ENCODE measurements at regions not wholly inside any gene's neighbourhood (a gene's known extent, or its start where the extent isn't known, plus 50 kb on each side); places are given as distances from the start of the nearest gene placed in this dataset.
"Not testable (repeated sequence)": the region's sequence is repeated elsewhere in the genome, so short reads cannot be mapped to it uniquely, and the experiment has no call there.

- TF ChIP-seq, protein P1, sequence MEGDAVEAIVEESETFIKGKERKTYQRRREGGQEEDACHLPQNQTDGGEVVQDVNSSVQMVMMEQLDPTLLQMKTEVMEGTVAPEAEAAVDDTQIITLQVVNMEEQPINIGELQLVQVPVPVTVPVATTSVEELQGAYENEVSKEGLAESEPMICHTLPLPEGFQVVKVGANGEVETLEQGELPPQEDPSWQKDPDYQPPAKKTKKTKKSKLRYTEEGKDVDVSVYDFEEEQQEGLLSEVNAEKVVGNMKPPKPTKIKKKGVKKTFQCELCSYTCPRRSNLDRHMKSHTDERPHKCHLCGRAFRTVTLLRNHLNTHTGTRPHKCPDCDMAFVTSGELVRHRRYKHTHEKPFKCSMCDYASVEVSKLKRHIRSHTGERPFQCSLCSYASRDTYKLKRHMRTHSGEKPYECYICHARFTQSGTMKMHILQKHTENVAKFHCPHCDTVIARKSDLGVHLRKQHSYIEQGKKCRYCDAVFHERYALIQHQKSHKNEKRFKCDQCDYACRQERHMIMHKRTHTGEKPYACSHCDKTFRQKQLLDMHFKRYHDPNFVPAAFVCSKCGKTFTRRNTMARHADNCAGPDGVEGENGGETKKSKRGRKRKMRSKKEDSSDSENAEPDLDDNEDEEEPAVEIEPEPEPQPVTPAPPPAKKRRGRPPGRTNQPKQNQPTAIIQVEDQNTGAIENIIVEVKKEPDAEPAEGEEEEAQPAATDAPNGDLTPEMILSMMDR (IDR thresholded peaks at IDR 0.05; ENCODE audit: low read depth, low read length), result not testable (repeated sequence)
- not testable (repeated sequence) for TF ChIP-seq POLR2A (IDR thresholded peaks at IDR 0.05; ENCODE audit: extremely low read depth, insufficient read length); MAX (IDR thresholded peaks at IDR 0.05; ENCODE audit: low read depth, low read length); MYC (IDR thresholded peaks at IDR 0.05; ENCODE audit: low read depth, low read length)
These were observed 3920.8 kb upstream of the OR11H1 start for GRCh38 chr22:11607215-11607614.
